ENCODE measurements at regions not wholly inside any gene's neighbourhood (a gene's known extent, or its start where the extent isn't known, plus 50 kb on each side); places are given as distances from the start of the nearest gene placed in this dataset.

DNA sequence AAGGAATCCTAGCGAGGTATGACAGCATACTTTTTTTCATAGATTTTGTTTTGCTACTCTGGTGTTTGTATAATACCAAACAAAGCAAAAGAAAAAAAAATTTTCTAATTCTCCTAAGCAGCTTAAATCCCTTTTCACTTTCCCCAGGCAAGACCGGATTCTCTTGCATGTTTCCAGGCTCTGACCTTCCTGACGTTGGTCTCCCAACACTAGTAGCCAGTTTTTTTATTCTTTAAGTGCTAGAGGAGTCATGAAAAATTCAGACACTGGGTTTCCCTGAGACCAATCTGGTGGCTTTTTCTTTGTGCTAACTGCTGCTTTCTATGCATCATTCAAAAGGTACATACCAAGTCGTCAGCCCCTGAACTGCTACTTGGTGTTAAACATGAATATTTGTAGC lies 111.4 kb downstream of the ZNF326 start:
- TF ChIP-seq MYC (IDR thresholded peaks at IDR 0.05; ENCODE audit: borderline replicate concordance, low read length) (no peak), EP300 (IDR thresholded peaks at IDR 0.05) (no peak), GATA3 (IDR thresholded peaks at IDR 0.05; ENCODE audit: borderline replicate concordance) (no peak), POLR2A (IDR thresholded peaks at IDR 0.05; ENCODE audit: low read length) (no peak), RFX5 (IDR thresholded peaks at IDR 0.05) (no peak), FOSL2 (IDR thresholded peaks at IDR 0.05) (no peak), FOSL2 (CRISPR knock-in tag; IDR thresholded peaks at IDR 0.05) (no peak), CEBPB (IDR thresholded peaks at IDR 0.05) (no peak), SMC3 (IDR thresholded peaks at IDR 0.05) (no peak), ZFP36 (IDR thresholded peaks at IDR 0.05; ENCODE audit: borderline replicate concordance, partially characterized antibody) (no peak), RNF2 (IDR thresholded peaks at IDR 0.05; ENCODE audit: borderline replicate concordance, low read depth) (no peak)
- TF ChIP-seq, protein P1, sequence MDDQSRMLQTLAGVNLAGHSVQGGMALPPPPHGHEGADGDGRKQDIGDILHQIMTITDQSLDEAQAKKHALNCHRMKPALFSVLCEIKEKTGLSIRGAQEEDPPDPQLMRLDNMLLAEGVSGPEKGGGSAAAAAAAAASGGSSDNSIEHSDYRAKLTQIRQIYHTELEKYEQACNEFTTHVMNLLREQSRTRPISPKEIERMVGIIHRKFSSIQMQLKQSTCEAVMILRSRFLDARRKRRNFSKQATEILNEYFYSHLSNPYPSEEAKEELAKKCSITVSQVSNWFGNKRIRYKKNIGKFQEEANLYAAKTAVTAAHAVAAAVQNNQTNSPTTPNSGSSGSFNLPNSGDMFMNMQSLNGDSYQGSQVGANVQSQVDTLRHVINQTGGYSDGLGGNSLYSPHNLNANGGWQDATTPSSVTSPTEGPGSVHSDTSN (IDR thresholded peaks at IDR 0.05), result no peak
- TF ChIP-seq, protein P2, sequence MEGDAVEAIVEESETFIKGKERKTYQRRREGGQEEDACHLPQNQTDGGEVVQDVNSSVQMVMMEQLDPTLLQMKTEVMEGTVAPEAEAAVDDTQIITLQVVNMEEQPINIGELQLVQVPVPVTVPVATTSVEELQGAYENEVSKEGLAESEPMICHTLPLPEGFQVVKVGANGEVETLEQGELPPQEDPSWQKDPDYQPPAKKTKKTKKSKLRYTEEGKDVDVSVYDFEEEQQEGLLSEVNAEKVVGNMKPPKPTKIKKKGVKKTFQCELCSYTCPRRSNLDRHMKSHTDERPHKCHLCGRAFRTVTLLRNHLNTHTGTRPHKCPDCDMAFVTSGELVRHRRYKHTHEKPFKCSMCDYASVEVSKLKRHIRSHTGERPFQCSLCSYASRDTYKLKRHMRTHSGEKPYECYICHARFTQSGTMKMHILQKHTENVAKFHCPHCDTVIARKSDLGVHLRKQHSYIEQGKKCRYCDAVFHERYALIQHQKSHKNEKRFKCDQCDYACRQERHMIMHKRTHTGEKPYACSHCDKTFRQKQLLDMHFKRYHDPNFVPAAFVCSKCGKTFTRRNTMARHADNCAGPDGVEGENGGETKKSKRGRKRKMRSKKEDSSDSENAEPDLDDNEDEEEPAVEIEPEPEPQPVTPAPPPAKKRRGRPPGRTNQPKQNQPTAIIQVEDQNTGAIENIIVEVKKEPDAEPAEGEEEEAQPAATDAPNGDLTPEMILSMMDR (IDR thresholded peaks at IDR 0.05), result no peak
